Suprapubic skin (tissue), 4 donors: ENCODE measurements at regions not wholly inside any gene's neighbourhood (a gene's known extent, or its start where the extent isn't known, plus 50 kb on each side); places are given as distances from the start of the nearest gene placed in this dataset.
"Not testable (repeated sequence)": the region's sequence is repeated elsewhere in the genome, so short reads cannot be mapped to it uniquely, and the experiment has no call there.

ENCODE experiments used
- DNase-seq, 2 donors: peaks; one replicate each; pipeline ENCODE4 v3.0.0-alpha.2; 2019; ENCODE audit warnings: low spot score in 2 of 2
- H3K27ac ChIP-seq: fragments of 200-600 bp; sonication (generic); one replicate; pipeline ENCODE4 v1.5.1; 2019
- H3K27me3 ChIP-seq: fragments of 200-600 bp; sonication (generic); one replicate; pipeline ENCODE4 v1.5.1; 2019
- H3K36me3 ChIP-seq: fragments of 200-600 bp; sonication (generic); one replicate; pipeline ENCODE4 v1.5.1; 2019
- H3K4me1 ChIP-seq: fragments of 200-600 bp; sonication (generic); one replicate; pipeline ENCODE4 v1.5.1; 2019
- H3K4me3 ChIP-seq: fragments of 200-600 bp; sonication (generic); one replicate; pipeline ENCODE4 v1.5.1; 2019; ENCODE audit warnings: mild to moderate bottlenecking
- H3K9me3 ChIP-seq: fragments of 200-600 bp; sonication (generic); one replicate; pipeline ENCODE4 v1.5.1; 2019
- CTCF ChIP-seq, 2 donors: fragments of 200-600 bp in 1 of 2; fragments of 450-650 bp in 1 of 2; sonication (generic) in 1 of 2; IDR thresholded peaks; one replicate each; pipeline ENCODE4 v1.5.1; 2016 to 2019; ENCODE audit warnings: antibody characterized with exemption in 2 of 2, mild to moderate bottlenecking in 1 of 2, moderate library complexity in 1 of 2
- EP300 ChIP-seq: sonication (generic); formaldehyde crosslinking; IDR thresholded peaks from one replicate; pipeline ENCODE4 v1.6.1; 2017; ENCODE audit warnings: antibody characterized with exemption
- POLR2A ChIP-seq, 2 donors: fragments of 450-650 bp; IDR thresholded peaks; one replicate each; pipeline ENCODE4 v1.6.1; 2017; ENCODE audit warnings: antibody characterized with exemption in 2 of 2, mild to moderate bottlenecking in 2 of 2, moderate library complexity in 2 of 2
- POLR2AphosphoS5 ChIP-seq, 3 donors: sonication (generic); formaldehyde crosslinking; IDR thresholded peaks; one replicate each; pipeline ENCODE4 v1.6.1; 2017; ENCODE audit warnings: antibody characterized with exemption in 3 of 3
- WGBS: methylation state at CpG from one replicate; pipeline ENCODE4 v1.1.5; 2018; 5-methylcytosine and 5-hydroxymethylcytosine counted together

DNA sequence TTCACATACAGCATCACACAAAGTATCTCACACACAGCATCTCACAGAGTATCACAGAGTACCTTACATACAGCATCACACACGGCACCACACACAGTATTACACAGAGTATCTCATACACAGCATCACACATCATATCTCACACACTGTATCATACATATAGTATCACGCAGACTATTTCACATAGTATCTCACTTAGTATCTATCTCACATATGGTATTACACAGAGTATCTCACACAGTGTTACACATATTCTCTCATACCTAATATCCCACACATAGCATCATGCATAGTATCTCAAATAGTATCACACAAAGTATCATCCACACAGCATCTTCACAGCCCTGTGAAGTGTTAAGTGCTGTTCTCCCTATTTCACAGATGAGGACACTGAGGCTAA lies 121.5 kb upstream of the RAB4A start:
- TF ChIP-seq POLR2AphosphoS5 (IDR thresholded peaks at IDR 0.05) (no peak), EP300 (no peak), POLR2A (IDR thresholded peaks at IDR 0.05) (no peak), CTCF (IDR thresholded peaks at IDR 0.05) (no peak)
- no peak for DNase-seq
- no peaks in the 10 kb centered on the region for H3K9me3 ChIP-seq
- peaks cover 12% of the 10 kb centered on the region for H3K4me1 ChIP-seq
- 100% methylated on average over 2 of the region's 2 CpGs for WGBS
- no peak overlapping the region for H3K4me3 ChIP-seq
- H3K36me3 ChIP-seq = no peaks in the 10 kb centered on the region
- no peak overlapping the region for H3K27ac ChIP-seq
- H3K27me3 ChIP-seq = peaks cover 13% of the 10 kb centered on the region

DNA sequence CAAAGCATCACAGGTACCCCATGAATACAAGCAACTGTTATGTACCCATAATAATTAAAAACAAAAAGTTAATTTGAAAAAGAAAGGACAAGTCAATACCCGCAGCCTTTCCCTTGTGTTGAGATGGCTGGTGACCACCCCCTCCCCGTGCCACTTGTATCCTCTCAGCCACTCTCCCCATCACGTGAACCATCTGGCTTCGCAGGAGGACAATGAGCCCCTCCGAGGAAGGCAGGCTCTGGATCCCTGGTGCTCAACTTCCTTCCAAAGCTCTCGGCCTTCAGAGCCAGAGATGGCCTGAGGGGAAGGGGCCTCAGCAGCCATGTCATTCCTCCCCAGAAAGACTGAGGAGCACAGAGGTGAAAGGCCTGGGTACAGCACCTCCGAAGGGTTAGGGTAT lies 120.4 kb upstream of the RAB4A start:
- TF ChIP-seq EP300 = no peak
- no peak for TF ChIP-seq CTCF (IDR thresholded peaks at IDR 0.05)
- TF ChIP-seq POLR2AphosphoS5 (IDR thresholded peaks at IDR 0.05) = no peak
- TF ChIP-seq POLR2A (IDR thresholded peaks at IDR 0.05) = no peak
- Histone ChIP-seq H3K27me3 (peaks cover 11% of the 10 kb centered on the region), H3K4me3 (no peak overlapping the region), H3K27ac (no peak overlapping the region), H3K9me3 (no peaks in the 10 kb centered on the region), H3K36me3 (no peaks in the 10 kb centered on the region), H3K4me1 (peaks cover 12% of the 10 kb centered on the region)
- 71% methylated on average over 6 of the region's 7 CpGs for WGBS
- DNase-seq = no peak

GRCh38 chr1:229151412-229151811 lies 119.5 kb upstream of the RAB4A start:
- not testable (repeated sequence) for H3K36me3 ChIP-seq, H3K9me3 ChIP-seq, H3K4me1 ChIP-seq, H3K27me3 ChIP-seq, DNase-seq, H3K4me3 ChIP-seq, H3K27ac ChIP-seq
- 93% methylated on average over 4 of the region's 4 CpGs for WGBS

- Histone ChIP-seq H3K4me3 (no peak overlapping the region), H3K4me1 (peaks cover 2% of the 10 kb centered on the region), H3K27ac (no peak overlapping the region), H3K36me3 (no peaks in the 10 kb centered on the region), H3K27me3 (peaks cover 5% of the 10 kb centered on the region), H3K9me3 (no peaks in the 10 kb centered on the region)
- WGBS = 79% methylated on average over 2 of the region's 2 CpGs
- DNase-seq = no peak
- TF ChIP-seq EP300 (no peak), CTCF (IDR thresholded peaks at IDR 0.05) (no peak), POLR2AphosphoS5 (IDR thresholded peaks at IDR 0.05) (no peak), POLR2A (IDR thresholded peaks at IDR 0.05) (no peak)
Measured at GRCh38 chr1:229152311-229152710, 118.6 kb upstream of the RAB4A start.

DNA sequence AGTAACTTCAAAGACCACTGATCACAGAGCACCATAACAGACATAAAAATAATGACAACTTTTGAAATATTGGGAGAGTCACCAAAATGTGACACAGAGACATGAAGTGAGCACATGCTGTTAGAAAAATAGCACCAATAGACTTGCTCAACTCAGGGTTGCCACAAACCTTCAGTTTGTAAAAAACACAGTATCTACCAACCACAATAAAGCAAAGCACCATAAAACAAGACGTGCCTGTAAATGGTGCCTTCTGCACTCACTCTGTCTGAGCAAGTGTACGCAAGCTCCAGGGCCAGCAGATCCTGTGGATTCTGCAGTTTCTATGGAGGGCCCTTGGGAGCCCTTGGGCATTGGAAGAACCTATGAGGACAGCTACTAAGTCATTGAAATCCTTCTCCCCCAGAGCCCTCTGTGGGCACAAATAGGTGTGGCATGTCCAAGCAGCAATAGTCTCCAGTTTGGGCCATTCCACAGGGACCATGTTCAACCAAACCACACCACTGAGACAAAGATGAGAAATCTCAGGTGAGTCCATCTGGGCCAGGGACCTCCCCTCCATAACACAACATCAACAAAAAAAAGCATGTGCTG lies 116.9 kb upstream of the RAB4A start:
- Histone ChIP-seq H3K36me3 (no peaks in the 10 kb centered on the region), H3K9me3 (no peaks in the 10 kb centered on the region), H3K27ac (no peak overlapping the region), H3K4me3 (no peak overlapping the region), H3K4me1 (no peaks in the 10 kb centered on the region), H3K27me3 (no peaks in the 10 kb centered on the region)
- WGBS = 85% methylated on average over 2 of the region's 2 CpGs
- DNase-seq = no peak
- TF ChIP-seq CTCF (IDR thresholded peaks at IDR 0.05) (no peak), POLR2AphosphoS5 (IDR thresholded peaks at IDR 0.05) (no peak), POLR2A (IDR thresholded peaks at IDR 0.05) (no peak), EP300 (no peak)

DNA sequence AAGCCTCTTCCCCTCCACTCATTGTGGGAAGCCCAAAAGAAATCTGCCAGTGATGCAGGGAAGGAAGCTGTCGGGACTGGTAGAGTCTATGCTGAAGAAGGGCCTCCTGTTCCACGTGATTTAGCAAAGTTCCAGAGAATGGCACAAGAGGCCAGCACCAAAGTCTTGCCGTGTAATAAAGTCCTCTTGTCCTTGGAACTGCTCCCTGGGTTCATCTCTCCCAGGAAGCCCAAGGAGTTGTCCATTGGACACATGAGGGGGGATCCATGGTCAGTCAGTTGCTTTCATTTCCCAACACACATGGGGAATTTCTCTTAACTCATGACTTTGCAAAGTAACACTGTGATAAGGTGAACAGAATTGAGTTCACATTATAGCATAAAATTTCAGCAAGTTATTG lies 116.1 kb upstream of the RAB4A start:
- Histone ChIP-seq H3K36me3 (no peaks in the 10 kb centered on the region), H3K9me3 (no peaks in the 10 kb centered on the region), H3K27ac (no peak overlapping the region), H3K4me3 (no peak overlapping the region), H3K27me3 (no peaks in the 10 kb centered on the region), H3K4me1 (no peaks in the 10 kb centered on the region)
- TF ChIP-seq CTCF (IDR thresholded peaks at IDR 0.05) (no peak), POLR2A (IDR thresholded peaks at IDR 0.05) (no peak), EP300 (no peak), POLR2AphosphoS5 (IDR thresholded peaks at IDR 0.05) (no peak)
- DNase-seq = no peak
- 87% methylated on average over 3 of the region's 3 CpGs for WGBS
